ENCODE measurements at regions not wholly inside any gene's neighbourhood (a gene's known extent, or its start where the extent isn't known, plus 50 kb on each side); places are given as distances from the start of the nearest gene placed in this dataset.
"Not testable (repeated sequence)": the region's sequence is repeated elsewhere in the genome, so short reads cannot be mapped to it uniquely, and the experiment has no call there.

- Mint-ChIP-seq H3K9me3 (no peaks in the 10 kb centered on the region), H3K27ac (no peak overlapping the region), H3K4me1 (no peaks in the 10 kb centered on the region), H3K4me3 (no peak overlapping the region), H3K36me3 (ENCODE audit: low read depth) (no peaks in the 10 kb centered on the region), H3K27me3 (no peaks in the 10 kb centered on the region)
- ATAC-seq (replicated peaks): no peak
Measured at GRCh38 chr12:62003226-62003625, 257.0 kb upstream of the USP15 start.

- Mint-ChIP-seq H3K36me3 (ENCODE audit: low read depth) (no peaks in the 10 kb centered on the region), H3K4me1 (no peaks in the 10 kb centered on the region), H3K27ac (no peak overlapping the region), H3K9me3 (no peaks in the 10 kb centered on the region), H3K4me3 (no peak overlapping the region), H3K27me3 (no peaks in the 10 kb centered on the region)
- no peak for ATAC-seq (replicated peaks)
Measured at GRCh38 chr12:62003701-62004100, 256.5 kb upstream of the USP15 start.

GRCh38 chr12:62005615-62006014, 254.6 kb upstream of the USP15 start:
- no peaks in the 10 kb centered on the region for H3K4me1 Mint-ChIP-seq
- no peak for ATAC-seq (replicated peaks)
- H3K4me3 Mint-ChIP-seq: no peak overlapping the region
- H3K9me3 Mint-ChIP-seq: no peaks in the 10 kb centered on the region
- no peaks in the 10 kb centered on the region for H3K27me3 Mint-ChIP-seq
- no peaks in the 10 kb centered on the region for H3K36me3 Mint-ChIP-seq (ENCODE audit: low read depth)
- H3K27ac Mint-ChIP-seq: no peak overlapping the region

- Mint-ChIP-seq H3K27me3 (no peaks in the 10 kb centered on the region), H3K36me3 (ENCODE audit: low read depth) (no peaks in the 10 kb centered on the region), H3K27ac (no peak overlapping the region), H3K4me1 (no peaks in the 10 kb centered on the region), H3K9me3 (no peaks in the 10 kb centered on the region), H3K4me3 (no peak overlapping the region)
- ATAC-seq (replicated peaks): no peak
Measured at GRCh38 chr12:62006076-62006732, 254.0 kb upstream of the USP15 start.

DNA sequence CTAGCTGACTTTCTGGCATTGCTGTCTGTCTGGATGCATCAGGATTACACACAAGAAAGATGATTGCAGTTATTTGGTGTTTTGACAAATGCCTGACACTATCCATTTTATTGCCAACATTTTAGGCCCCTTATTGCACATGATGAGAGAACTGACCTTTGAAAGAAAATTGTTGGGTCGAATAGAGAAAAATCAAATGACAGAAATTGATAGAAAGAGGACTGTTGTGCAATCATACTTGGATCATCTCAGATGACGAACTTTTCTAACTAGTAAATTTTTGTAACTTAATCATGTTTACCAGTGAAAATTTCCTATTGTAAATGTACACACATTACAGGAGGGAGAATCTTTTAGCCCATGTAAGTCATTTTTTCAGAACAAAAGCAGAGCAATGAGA, 251.5 kb upstream of the USP15 start:
- no peak overlapping the region for H3K4me3 Mint-ChIP-seq
- H3K4me1 Mint-ChIP-seq: no peaks in the 10 kb centered on the region
- H3K9me3 Mint-ChIP-seq: no peaks in the 10 kb centered on the region
- no peaks in the 10 kb centered on the region for H3K36me3 Mint-ChIP-seq (ENCODE audit: low read depth)
- no peak for ATAC-seq (replicated peaks)
- H3K27me3 Mint-ChIP-seq: no peaks in the 10 kb centered on the region
- H3K27ac Mint-ChIP-seq: no peak overlapping the region

DNA sequence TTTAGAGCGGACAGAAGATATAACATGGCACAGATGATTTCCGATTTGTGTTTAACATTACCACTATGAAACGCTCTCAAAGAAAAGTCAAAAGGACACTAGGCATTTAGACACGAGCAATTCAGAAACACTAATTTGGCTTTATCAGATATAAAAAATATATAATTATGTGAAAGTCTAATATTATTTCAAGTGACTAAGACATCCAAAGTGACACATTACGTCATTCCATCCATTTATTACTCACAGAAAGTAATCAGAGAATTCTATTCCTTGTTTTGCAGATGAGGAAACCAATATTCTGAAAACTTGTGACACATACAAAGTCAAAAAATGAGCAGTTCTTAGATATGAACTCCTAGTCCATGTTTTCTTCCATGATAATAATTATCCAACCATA, 250.8 kb upstream of the USP15 start:
- H3K36me3 Mint-ChIP-seq (ENCODE audit: low read depth): no peaks in the 10 kb centered on the region
- no peak overlapping the region for H3K27ac Mint-ChIP-seq
- H3K9me3 Mint-ChIP-seq: no peaks in the 10 kb centered on the region
- ATAC-seq (replicated peaks): no peak
- no peak overlapping the region for H3K4me3 Mint-ChIP-seq
- H3K27me3 Mint-ChIP-seq: no peaks in the 10 kb centered on the region
- no peaks in the 10 kb centered on the region for H3K4me1 Mint-ChIP-seq

- not testable (repeated sequence) for H3K27me3 Mint-ChIP-seq; H3K4me3 Mint-ChIP-seq; H3K36me3 Mint-ChIP-seq (ENCODE audit: low read depth)
Measured at GRCh38 chr12:62010331-62010906, 249.8 kb upstream of the USP15 start.

GRCh38 chr12:62010973-62011372, 249.2 kb upstream of the USP15 start:
- not testable (repeated sequence) for H3K4me1 Mint-ChIP-seq; H3K36me3 Mint-ChIP-seq (ENCODE audit: low read depth); H3K9me3 Mint-ChIP-seq; H3K27ac Mint-ChIP-seq; ATAC-seq (replicated peaks); H3K4me3 Mint-ChIP-seq; H3K27me3 Mint-ChIP-seq

More at GRCh38 chr12:62010331-62010906, 249.8 kb upstream of the USP15 start:
- not testable (repeated sequence) for H3K4me1 Mint-ChIP-seq; H3K9me3 Mint-ChIP-seq; H3K27ac Mint-ChIP-seq; ATAC-seq (replicated peaks)

DNA sequence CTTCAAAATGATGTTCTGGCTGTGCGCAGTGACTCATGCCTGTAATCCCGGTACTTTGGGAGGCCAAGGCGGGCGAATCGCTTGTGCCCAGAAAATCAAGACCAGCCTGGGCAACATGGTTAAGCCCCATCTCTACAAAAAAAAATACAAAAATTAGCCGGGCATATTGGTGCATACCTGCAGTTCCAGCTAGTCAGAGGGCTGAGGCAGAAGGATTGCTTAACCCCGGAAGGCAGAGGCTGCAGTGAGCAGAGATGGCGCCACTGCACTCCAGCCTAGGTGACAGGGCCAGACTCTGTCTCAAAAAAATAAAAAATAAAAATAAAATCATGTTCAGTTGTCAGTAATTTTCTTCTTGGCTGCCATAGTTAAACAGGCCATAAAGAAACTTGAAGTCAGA, 245.9 kb upstream of the USP15 start:
- no peak overlapping the region for H3K27ac Mint-ChIP-seq
- no peaks in the 10 kb centered on the region for H3K9me3 Mint-ChIP-seq
- H3K36me3 Mint-ChIP-seq (ENCODE audit: low read depth): no peaks in the 10 kb centered on the region
- peaks cover 3% of the 10 kb centered on the region for H3K27me3 Mint-ChIP-seq
- H3K4me3 Mint-ChIP-seq: no peak overlapping the region
- H3K4me1 Mint-ChIP-seq: no peaks in the 10 kb centered on the region
- no peak for ATAC-seq (replicated peaks)

DNA sequence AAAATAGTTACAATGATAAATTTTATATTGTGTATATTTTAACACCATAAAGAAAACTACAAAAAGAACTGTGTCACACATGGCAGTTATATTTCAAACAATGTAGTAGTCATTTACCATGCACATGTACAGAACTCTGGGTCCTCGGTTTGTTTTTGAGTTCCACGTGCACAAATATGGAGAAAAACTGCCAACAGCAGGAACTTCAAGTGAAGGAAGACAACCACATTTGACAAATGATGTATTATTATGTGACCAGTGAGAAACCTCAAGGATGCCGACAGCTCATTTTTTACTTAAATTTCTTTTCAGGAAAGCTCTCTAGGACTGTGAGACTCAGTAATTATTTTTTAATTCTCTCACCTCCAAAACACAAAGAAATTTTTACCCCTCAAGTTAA, 244.2 kb upstream of the USP15 start:
- Mint-ChIP-seq H3K27me3 (peaks cover 3% of the 10 kb centered on the region), H3K9me3 (no peaks in the 10 kb centered on the region), H3K27ac (no peak overlapping the region), H3K4me1 (no peaks in the 10 kb centered on the region), H3K36me3 (ENCODE audit: low read depth) (no peaks in the 10 kb centered on the region), H3K4me3 (no peak overlapping the region)
- no peak for ATAC-seq (replicated peaks)

DNA sequence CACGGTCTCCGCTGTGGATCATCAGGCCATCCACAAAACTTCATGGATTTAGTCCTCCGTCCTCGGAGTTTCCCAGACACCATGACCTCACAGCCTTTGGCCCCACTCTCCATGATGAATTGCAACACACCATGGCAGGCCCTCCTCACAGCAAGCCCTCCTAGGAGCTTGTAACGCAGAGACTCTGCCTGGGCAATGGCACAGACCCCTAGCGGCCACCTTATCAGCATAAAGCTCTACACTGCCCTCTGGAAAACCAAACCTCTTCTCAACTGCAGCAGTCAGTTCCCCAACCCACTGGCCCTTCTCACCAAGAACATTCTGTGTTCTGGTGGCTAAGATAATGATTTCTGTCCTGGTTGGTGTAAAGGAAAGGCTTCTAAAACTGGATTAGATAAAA, 238.4 kb upstream of the USP15 start:
- H3K36me3 Mint-ChIP-seq (ENCODE audit: low read depth): no peaks in the 10 kb centered on the region
- H3K4me1 Mint-ChIP-seq: no peaks in the 10 kb centered on the region
- H3K27ac Mint-ChIP-seq: no peak overlapping the region
- H3K9me3 Mint-ChIP-seq: no peaks in the 10 kb centered on the region
- H3K27me3 Mint-ChIP-seq: no peaks in the 10 kb centered on the region
- H3K4me3 Mint-ChIP-seq: no peak overlapping the region
- ATAC-seq (replicated peaks): no peak

- no peaks in the 10 kb centered on the region for H3K27me3 Mint-ChIP-seq
- no peak overlapping the region for H3K4me3 Mint-ChIP-seq
- no peak for ATAC-seq (replicated peaks)
- H3K36me3 Mint-ChIP-seq (ENCODE audit: low read depth): no peaks in the 10 kb centered on the region
- H3K9me3 Mint-ChIP-seq: no peaks in the 10 kb centered on the region
- H3K4me1 Mint-ChIP-seq: no peaks in the 10 kb centered on the region
- H3K27ac Mint-ChIP-seq: no peak overlapping the region
Measured at GRCh38 chr12:62028536-62028935, 231.7 kb upstream of the USP15 start.

- Mint-ChIP-seq H3K27me3 (peaks cover 2% of the 10 kb centered on the region), H3K9me3 (no peaks in the 10 kb centered on the region), H3K36me3 (ENCODE audit: low read depth) (no peaks in the 10 kb centered on the region), H3K4me3 (no peak overlapping the region), H3K4me1 (no peaks in the 10 kb centered on the region), H3K27ac (no peak overlapping the region)
- no peak for ATAC-seq (replicated peaks)
Measured at GRCh38 chr12:62032870-62033269, 227.3 kb upstream of the USP15 start.

- Mint-ChIP-seq H3K4me1 (no peaks in the 10 kb centered on the region), H3K27ac (no peak overlapping the region), H3K27me3 (peaks cover 6% of the 10 kb centered on the region), H3K9me3 (peaks cover 6% of the 10 kb centered on the region), H3K4me3 (no peak overlapping the region), H3K36me3 (ENCODE audit: low read depth) (no peaks in the 10 kb centered on the region)
- no peak for ATAC-seq (replicated peaks)
Measured at GRCh38 chr12:62044450-62045135, 215.6 kb upstream of the USP15 start.

GRCh38 chr12:62045211-62045610, 215.0 kb upstream of the USP15 start:
- H3K4me3 Mint-ChIP-seq: no peak overlapping the region
- no peak for ATAC-seq (replicated peaks)
- no peaks in the 10 kb centered on the region for H3K36me3 Mint-ChIP-seq (ENCODE audit: low read depth)
- no peaks in the 10 kb centered on the region for H3K4me1 Mint-ChIP-seq
- no peak overlapping the region for H3K27ac Mint-ChIP-seq
- peaks cover 4% of the 10 kb centered on the region for H3K27me3 Mint-ChIP-seq
- peaks cover 4% of the 10 kb centered on the region for H3K9me3 Mint-ChIP-seq

Data from activated T-helper 17 cell treated with anti-CD3 and anti-CD28 coated beads, Interleukin-2, amount 50 U/mL, for 72 hours (primary cell).